GM21529 (cell line): ENCODE measurements at regions not wholly inside any gene's neighbourhood (a gene's known extent, or its start where the extent isn't known, plus 50 kb on each side); places are given as distances from the start of the nearest gene placed in this dataset.
"Not testable (repeated sequence)": the region's sequence is repeated elsewhere in the genome, so short reads cannot be mapped to it uniquely, and the experiment has no call there.

Experiments
- ATAC-seq: cut with Tn5 transposase; IDR thresholded peaks from one replicate; pipeline ENCODE4 v1.9.1; 2021; ENCODE audit not compliant: unreplicated experiment

GRCh38 chrX:96430756-96431455 is 253.7 kb upstream of the DIAPH2 start:
- ATAC-seq: no peak

- ATAC-seq: no peak
Measured at GRCh38 chrX:96432647-96433046, 252.0 kb upstream of the DIAPH2 start.

GRCh38 chrX:96433409-96434077 is 251.1 kb upstream of the DIAPH2 start:
- no peak for ATAC-seq

GRCh38 chrX:96435378-96436035 is 249.1 kb upstream of the DIAPH2 start:
- no peak for ATAC-seq

GRCh38 chrX:96436105-96436504 is 248.5 kb upstream of the DIAPH2 start:
- ATAC-seq: no peak

GRCh38 chrX:96438803-96439202 is 245.8 kb upstream of the DIAPH2 start:
- ATAC-seq: no peak

- ATAC-seq: no peak
Measured at GRCh38 chrX:96440941-96441340, 243.7 kb upstream of the DIAPH2 start.

GRCh38 chrX:96445531-96446065 is 239.0 kb upstream of the DIAPH2 start:
- no peak for ATAC-seq

GRCh38 chrX:96446524-96446923 is 238.1 kb upstream of the DIAPH2 start:
- no peak for ATAC-seq

GRCh38 chrX:96447161-96447560 is 237.5 kb upstream of the DIAPH2 start:
- ATAC-seq: no peak

- ATAC-seq: no peak
Measured at GRCh38 chrX:96449191-96449590, 235.5 kb upstream of the DIAPH2 start.

- no peak for ATAC-seq
Measured at GRCh38 chrX:96449896-96450295, 234.7 kb upstream of the DIAPH2 start.

GRCh38 chrX:96453139-96453538 is 231.5 kb upstream of the DIAPH2 start:
- ATAC-seq: peak; percentile 82

- ATAC-seq: no peak
Measured at GRCh38 chrX:96455078-96455477, 229.6 kb upstream of the DIAPH2 start.

- ATAC-seq: no peak
Measured at GRCh38 chrX:96464880-96465558, 219.6 kb upstream of the DIAPH2 start.

GRCh38 chrX:96474029-96474740 is 210.5 kb upstream of the DIAPH2 start:
- ATAC-seq: no peak

GRCh38 chrX:96474741-96475125 is 209.9 kb upstream of the DIAPH2 start:
- no peak for ATAC-seq

GRCh38 chrX:96480081-96480480 is 204.6 kb upstream of the DIAPH2 start:
- no peak for ATAC-seq

GRCh38 chrX:96481831-96482230 is 202.8 kb upstream of the DIAPH2 start:
- ATAC-seq: no peak

- no peak for ATAC-seq
Measured at GRCh38 chrX:96483647-96484160, 200.9 kb upstream of the DIAPH2 start.

GRCh38 chrX:96486687-96487086 is 198.0 kb upstream of the DIAPH2 start:
- not testable (repeated sequence) for ATAC-seq
